Mucosa of descending colon (tissue), 3 donors: ENCODE measurements at regions not wholly inside any gene's neighbourhood (a gene's known extent, or its start where the extent isn't known, plus 50 kb on each side); places are given as distances from the start of the nearest gene placed in this dataset.

ENCODE experiments used
- ATAC-seq: fragments of 200-7000 bp; cut with Tn5 transposase; one replicate; pipeline ENCODE4 v1.9.1; 2020; ENCODE audit warnings: mild to moderate bottlenecking, moderate library complexity
- DNase-seq, 3 donors: peaks; one replicate each; pipeline ENCODE4 v3.0.0-alpha.2; 2020
- H3K36me3 ChIP-seq: fragments of 200-600 bp; one replicate; pipeline ENCODE4 v1.8.0; 2021; ENCODE audit warnings: low read depth, mild to moderate bottlenecking
- H3K4me1 ChIP-seq: fragments of 200-600 bp; one replicate; pipeline ENCODE4 v1.8.0; 2021; ENCODE audit warnings: low read depth, mild to moderate bottlenecking
- H3K4me3 ChIP-seq: fragments of 200-600 bp; one replicate; pipeline ENCODE4 v1.8.0; 2021; ENCODE audit warnings: mild to moderate bottlenecking
- H3K9me3 ChIP-seq: fragments of 200-600 bp; one replicate; pipeline ENCODE4 v1.8.0; 2021; ENCODE audit warnings: mild to moderate bottlenecking
- CTCF ChIP-seq: fragments of 200-600 bp; IDR thresholded peaks from one replicate; pipeline ENCODE4 v1.8.0; 2022; ENCODE audit warnings: antibody characterized with exemption, mild to moderate bottlenecking
- intact Hi-C, 2 donors: fragments of 100-400 bp; cut with DNase I in 1 of 2; cut with micrococcal nuclease in 1 of 2; formaldehyde crosslinking; loops; one replicate each; pipeline versions ENCODE4 v1.11.0 to v1.11.1; 2022; cut with DNase I, micrococcal nuclease
- donor health status: DM: no; HTN: no; CAD: no; lungs with moderate emphysema.
- donor health status: DM: no; HTN: no; CAD: no.
- donor health status: DM: no; HTN: yes; CAD: no.

- TF ChIP-seq CTCF: no peak
- ATAC-seq (no peak), DNase-seq (no peak)
- Histone ChIP-seq H3K9me3 (no peaks in the 10 kb centered on the region), H3K36me3 (no peaks in the 10 kb centered on the region), H3K4me3 (no peak overlapping the region), H3K4me1 (no peaks in the 10 kb centered on the region)
- intact Hi-C loops: no loop called here
Measured at GRCh38 chr7:26965724-26966123, 101.3 kb upstream of the SKAP2 start.

GRCh38 chr7:26964156-26964808 is 99.9 kb upstream of the SKAP2 start:
- Histone ChIP-seq H3K4me1 (no peaks in the 10 kb centered on the region), H3K36me3 (no peaks in the 10 kb centered on the region), H3K4me3 (no peak overlapping the region), H3K9me3 (no peaks in the 10 kb centered on the region)
- DNase-seq (no peak), ATAC-seq (no peak)
- intact Hi-C loops: no loop called here
- TF ChIP-seq CTCF: no peak

- no peak for TF ChIP-seq CTCF
- intact Hi-C loops: no loop called here
- Histone ChIP-seq H3K9me3 (no peaks in the 10 kb centered on the region), H3K4me1 (no peaks in the 10 kb centered on the region), H3K36me3 (no peaks in the 10 kb centered on the region), H3K4me3 (no peak overlapping the region)
- DNase-seq: no peak
- no peak for ATAC-seq
Measured at GRCh38 chr7:26959290-26959689, 94.9 kb upstream of the SKAP2 start.

- intact Hi-C loops: no loop called here
- ATAC-seq (no peak), DNase-seq (no peak)
- H3K4me1 ChIP-seq: no peaks in the 10 kb centered on the region
- no peaks in the 10 kb centered on the region for H3K36me3 ChIP-seq
- no peak for TF ChIP-seq CTCF
- H3K9me3 ChIP-seq: no peaks in the 10 kb centered on the region
- H3K4me3 ChIP-seq: no peak overlapping the region
Measured at GRCh38 chr7:26958834-26959233, 94.4 kb upstream of the SKAP2 start.

- no peak for ATAC-seq
- H3K4me3 ChIP-seq: no peak overlapping the region
- H3K4me1 ChIP-seq: no peaks in the 10 kb centered on the region
- intact Hi-C loops: no loop called here
- no peak for TF ChIP-seq CTCF
- H3K36me3 ChIP-seq: no peaks in the 10 kb centered on the region
- no peaks in the 10 kb centered on the region for H3K9me3 ChIP-seq
- DNase-seq: no peak
Measured at GRCh38 chr7:26955516-26955915, 91.1 kb upstream of the SKAP2 start.

- Histone ChIP-seq H3K4me1 (no peaks in the 10 kb centered on the region), H3K4me3 (no peak overlapping the region), H3K9me3 (no peaks in the 10 kb centered on the region), H3K36me3 (no peaks in the 10 kb centered on the region)
- DNase-seq: no peak
- ATAC-seq: no peak
- intact Hi-C loops: no loop called here
- no peak for TF ChIP-seq CTCF
Measured at GRCh38 chr7:26954951-26955350, 90.6 kb upstream of the SKAP2 start.
